ENCODE measurements at regions not wholly inside any gene's neighbourhood (a gene's known extent, or its start where the extent isn't known, plus 50 kb on each side); places are given as distances from the start of the nearest gene placed in this dataset.
A peak's percentile ranks its signal among the peaks of the same experiment; 100 is the strongest.

GRCh38 chr13:95484052-95484451 is 68.5 kb upstream of the CLDN10 start:
- WGBS, 2 experiments (ENCODE audit: insufficient coverage in 1 of 2, insufficient read length in 1 of 2) = 81% methylated on average over 1 of the region's 1 CpG; no CpG with 5 or more reads in 1 of the 2 experiments
- H3K4me1 Mint-ChIP-seq = no peaks in the 10 kb centered on the region
- peaks cover 5% of the 10 kb centered on the region for H3K27me3 Mint-ChIP-seq (ENCODE audit: insufficient read depth)
- Histone ChIP-seq H3K4me3 (ENCODE audit: low read length) (no peak overlapping the region), H3K9me3 (ENCODE audit: control insufficient read depth, low read length) (no peaks in the 10 kb centered on the region), H3K36me3 (ENCODE audit: control insufficient read depth, insufficient read depth, low read length) (no peaks in the 10 kb centered on the region), H3K9ac (ENCODE audit: extremely low read depth, low read length, poor library complexity, severe bottlenecking) (no peak overlapping the region), H3K27me3 (ENCODE audit: control insufficient read depth, insufficient read depth, low read length, poor library complexity, severe bottlenecking) (no peaks in the 10 kb centered on the region), H3K4me1 (ENCODE audit: control insufficient read depth, insufficient read depth, low read length) (no peaks in the 10 kb centered on the region), H3K27ac (ENCODE audit: low read depth, low read length) (no peak overlapping the region)
- no peaks in the 10 kb centered on the region for H3K36me3 Mint-ChIP-seq (ENCODE audit: low read depth)
- TF ChIP-seq CTCF (conservative IDR thresholded peaks at IDR 0.05) = no peak
- H3K4me3 Mint-ChIP-seq = no peak overlapping the region
- DNase-seq = no peak
- no peak overlapping the region for H3K27ac Mint-ChIP-seq
- no peaks in the 10 kb centered on the region for H3K9me3 Mint-ChIP-seq

- WGBS, 2 experiments (ENCODE audit: insufficient coverage in 1 of 2, insufficient read length in 1 of 2) = 64 to 74% methylated on average over 4 to 5 of the region's 5 CpGs
These were observed 67.4 kb upstream of the CLDN10 start for GRCh38 chr13:95485045-95485517.

GRCh38 chr13:95485518-95486144 is 66.9 kb upstream of the CLDN10 start:
- no peak for TF ChIP-seq CTCF (conservative IDR thresholded peaks at IDR 0.05)

More at GRCh38 chr13:95485045-95485517, 67.4 kb upstream of the CLDN10 start:
- DNase-seq = no peak
- Mint-ChIP-seq H3K36me3 (ENCODE audit: low read depth) (no peaks in the 10 kb centered on the region), H3K9me3 (peaks cover 9% of the 10 kb centered on the region), H3K4me1 (no peaks in the 10 kb centered on the region), H3K27ac (no peak overlapping the region), H3K27me3 (ENCODE audit: insufficient read depth) (peaks cover 2% of the 10 kb centered on the region), H3K4me3 (no peak overlapping the region)
- Histone ChIP-seq H3K9me3 (ENCODE audit: control insufficient read depth, low read length) (no peaks in the 10 kb centered on the region), H3K27ac (ENCODE audit: low read depth, low read length) (no peak overlapping the region), H3K36me3 (ENCODE audit: control insufficient read depth, insufficient read depth, low read length) (no peaks in the 10 kb centered on the region), H3K9ac (ENCODE audit: extremely low read depth, low read length, poor library complexity, severe bottlenecking) (no peak overlapping the region), H3K4me3 (ENCODE audit: low read length) (no peak overlapping the region), H3K4me1 (ENCODE audit: control insufficient read depth, insufficient read depth, low read length) (no peaks in the 10 kb centered on the region), H3K27me3 (ENCODE audit: control insufficient read depth, insufficient read depth, low read length, poor library complexity, severe bottlenecking) (no peaks in the 10 kb centered on the region)
- TF ChIP-seq CTCF (conservative IDR thresholded peaks at IDR 0.05) = peak; percentile 41

More at GRCh38 chr13:95485518-95486144, 66.9 kb upstream of the CLDN10 start:
- no peak for DNase-seq
- peaks cover 2% of the 10 kb centered on the region for H3K27me3 Mint-ChIP-seq (ENCODE audit: insufficient read depth)
- no peaks in the 10 kb centered on the region for H3K4me1 Mint-ChIP-seq
- Histone ChIP-seq H3K36me3 (ENCODE audit: control insufficient read depth, insufficient read depth, low read length) (no peaks in the 10 kb centered on the region), H3K27me3 (ENCODE audit: control insufficient read depth, insufficient read depth, low read length, poor library complexity, severe bottlenecking) (no peaks in the 10 kb centered on the region), H3K4me3 (ENCODE audit: low read length) (no peak overlapping the region), H3K27ac (ENCODE audit: low read depth, low read length) (no peak overlapping the region), H3K9ac (ENCODE audit: extremely low read depth, low read length, poor library complexity, severe bottlenecking) (no peak overlapping the region), H3K9me3 (ENCODE audit: control insufficient read depth, low read length) (no peaks in the 10 kb centered on the region), H3K4me1 (ENCODE audit: control insufficient read depth, insufficient read depth, low read length) (no peaks in the 10 kb centered on the region)
- WGBS, 2 experiments (ENCODE audit: insufficient coverage in 1 of 2, insufficient read length in 1 of 2) = 56 to 63% methylated on average over 3 of the region's 3 CpGs
- H3K4me3 Mint-ChIP-seq = no peak overlapping the region
- H3K9me3 Mint-ChIP-seq = peaks cover 13% of the 10 kb centered on the region
- no peaks in the 10 kb centered on the region for H3K36me3 Mint-ChIP-seq (ENCODE audit: low read depth)
- no peak overlapping the region for H3K27ac Mint-ChIP-seq
